GM21723 (cell line): ENCODE measurements at regions not wholly inside any gene's neighbourhood (a gene's known extent, or its start where the extent isn't known, plus 50 kb on each side); places are given as distances from the start of the nearest gene placed in this dataset.
"Not testable (repeated sequence)": the region's sequence is repeated elsewhere in the genome, so short reads cannot be mapped to it uniquely, and the experiment has no call there.

Source experiments
- ATAC-seq: cut with Tn5 transposase; IDR thresholded peaks from one replicate; pipeline ENCODE4 v1.9.1; 2021; ENCODE audit warnings: mild to moderate bottlenecking, moderate library complexity; ENCODE audit not compliant: unreplicated experiment

GRCh38 chr17:62322313-62322712 lies 58.0 kb upstream of the EFCAB3 start:
- no peak for ATAC-seq

- ATAC-seq = no peak
Observed at GRCh38 chr17:62321451-62321850, 58.9 kb upstream of the EFCAB3 start.

DNA sequence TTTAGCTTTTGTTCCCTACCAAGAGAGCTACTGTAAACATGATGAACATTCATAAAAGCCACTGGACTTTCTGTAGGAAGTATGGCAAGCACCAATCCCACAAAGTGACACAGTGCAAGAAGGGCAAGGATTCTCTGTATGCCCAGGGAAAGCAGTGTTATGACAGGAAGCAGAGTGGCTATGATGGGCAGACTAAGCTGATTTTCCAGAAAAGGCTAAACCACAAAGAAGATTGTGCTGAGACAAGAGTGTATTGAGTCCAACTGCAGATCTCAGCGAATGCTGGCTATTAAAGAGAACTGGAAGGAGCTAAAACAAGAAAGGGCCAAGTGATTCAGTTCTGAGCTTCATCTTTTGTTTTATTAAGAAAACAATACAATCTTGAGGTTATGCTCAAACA lies 60.5 kb upstream of the EFCAB3 start:
- no peak for ATAC-seq

- no peak for ATAC-seq
Observed at GRCh38 chr17:62309396-62309795, 71.0 kb upstream of the EFCAB3 start.

GRCh38 chr17:62307196-62307595 lies 73.2 kb upstream of the EFCAB3 start:
- ATAC-seq = no peak

GRCh38 chr17:62303476-62303875 lies 76.9 kb upstream of the EFCAB3 start:
- no peak for ATAC-seq

- ATAC-seq = no peak
Observed at GRCh38 chr17:62300697-62301096, 79.7 kb upstream of the EFCAB3 start.

DNA sequence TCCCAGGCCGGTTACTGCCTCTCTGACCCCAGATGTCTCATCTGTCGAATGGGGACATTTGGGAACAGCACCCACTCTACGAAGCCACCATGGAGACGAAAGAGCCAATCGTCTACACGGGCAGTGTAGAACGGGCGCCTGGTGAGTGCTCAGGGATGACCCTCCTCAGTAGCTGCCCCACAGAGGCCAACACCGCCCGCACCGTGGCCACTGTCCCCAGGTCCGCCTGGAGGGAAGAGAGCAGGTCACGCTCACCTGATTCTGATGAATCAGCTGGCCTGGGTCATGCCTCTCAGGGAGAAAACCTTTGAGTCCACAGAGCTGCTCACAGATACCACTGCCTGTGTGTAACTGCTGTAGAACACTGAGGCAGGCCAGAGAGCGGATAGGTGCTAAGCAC lies 105.1 kb upstream of the EFCAB3 start:
- not testable (repeated sequence) for ATAC-seq

GRCh38 chr17:62268361-62268760 lies 112.0 kb upstream of the EFCAB3 start:
- ATAC-seq = not testable (repeated sequence)

DNA sequence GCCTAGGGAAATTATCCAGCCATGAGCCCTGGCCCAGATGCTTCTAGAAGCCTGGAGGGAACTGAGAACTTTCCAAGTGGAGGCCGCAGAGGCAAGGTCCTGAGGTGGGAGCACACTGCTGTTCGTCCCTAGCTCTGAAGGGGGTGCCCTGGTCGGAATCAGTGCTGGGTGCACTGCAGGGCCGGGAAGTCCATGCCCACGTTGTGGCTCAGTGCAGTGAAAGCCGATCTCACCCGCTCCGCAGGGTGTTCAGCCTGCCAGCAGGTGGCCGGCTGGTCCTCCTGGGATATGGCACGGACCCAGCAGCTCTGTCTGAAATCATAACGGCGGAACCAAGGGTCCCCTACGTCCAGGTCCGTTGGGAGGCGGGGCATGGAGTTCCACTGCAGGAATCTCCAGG lies 115.4 kb upstream of the EFCAB3 start:
- ATAC-seq = not testable (repeated sequence)

- ATAC-seq = not testable (repeated sequence)
Observed at GRCh38 chr17:62255791-62256190, 124.6 kb upstream of the EFCAB3 start.

DNA sequence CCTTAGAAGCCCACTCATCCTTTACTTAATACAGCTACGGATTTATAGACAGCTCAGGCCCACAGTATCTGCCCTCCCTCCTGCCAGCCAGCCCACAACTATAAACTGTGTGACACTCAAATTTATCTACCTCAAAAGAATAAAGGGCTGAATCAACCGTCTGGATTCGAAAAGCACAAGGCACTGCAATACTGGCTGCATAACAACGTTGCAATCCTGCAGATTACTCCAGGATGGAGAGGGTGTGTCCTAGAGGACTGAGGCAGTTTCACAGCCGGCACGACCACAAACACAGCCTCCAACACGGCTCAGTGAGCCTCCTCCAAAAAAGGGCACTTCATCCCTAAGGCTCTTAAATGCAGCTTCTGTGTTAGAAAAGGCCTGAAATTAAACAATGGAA lies 138.3 kb upstream of the EFCAB3 start:
- not testable (repeated sequence) for ATAC-seq

- ATAC-seq = not testable (repeated sequence)
Observed at GRCh38 chr17:62239569-62239968, 140.8 kb upstream of the EFCAB3 start.

DNA sequence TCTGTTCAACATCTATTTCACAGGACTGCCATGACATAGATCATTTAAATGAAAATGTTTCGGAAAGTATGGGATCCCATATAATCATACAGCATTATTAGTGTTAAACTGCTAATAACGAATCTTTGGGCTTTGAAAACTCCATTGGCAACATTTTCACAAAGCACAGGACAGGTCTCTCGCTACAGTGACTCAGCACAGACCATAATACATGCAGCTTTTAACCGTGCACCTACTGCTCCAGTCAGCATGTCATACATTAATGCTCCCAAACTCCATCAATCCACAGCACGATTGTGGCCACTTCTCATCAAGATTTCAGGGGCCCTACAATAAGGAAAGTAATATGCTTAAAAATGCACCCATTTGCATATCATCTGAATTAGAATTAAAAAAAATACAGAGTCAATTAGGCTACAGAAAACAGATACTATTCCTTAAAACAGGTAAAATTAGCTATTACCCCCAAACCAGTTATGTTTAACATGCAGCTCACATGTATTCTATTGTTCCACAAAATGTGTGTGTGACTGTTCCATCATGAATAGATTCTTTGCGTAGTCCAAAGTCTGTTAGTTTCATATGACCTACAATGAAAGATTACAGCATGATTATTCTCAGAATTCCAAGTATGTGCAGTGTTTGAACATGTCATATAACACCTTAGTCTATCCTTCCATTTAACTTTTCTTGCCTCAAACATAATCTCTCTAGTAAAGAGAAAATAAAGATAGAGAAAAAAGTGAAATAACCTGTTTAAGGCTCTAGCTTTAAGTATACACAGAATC lies 141.6 kb upstream of the EFCAB3 start:
- ATAC-seq = not testable (repeated sequence)

DNA sequence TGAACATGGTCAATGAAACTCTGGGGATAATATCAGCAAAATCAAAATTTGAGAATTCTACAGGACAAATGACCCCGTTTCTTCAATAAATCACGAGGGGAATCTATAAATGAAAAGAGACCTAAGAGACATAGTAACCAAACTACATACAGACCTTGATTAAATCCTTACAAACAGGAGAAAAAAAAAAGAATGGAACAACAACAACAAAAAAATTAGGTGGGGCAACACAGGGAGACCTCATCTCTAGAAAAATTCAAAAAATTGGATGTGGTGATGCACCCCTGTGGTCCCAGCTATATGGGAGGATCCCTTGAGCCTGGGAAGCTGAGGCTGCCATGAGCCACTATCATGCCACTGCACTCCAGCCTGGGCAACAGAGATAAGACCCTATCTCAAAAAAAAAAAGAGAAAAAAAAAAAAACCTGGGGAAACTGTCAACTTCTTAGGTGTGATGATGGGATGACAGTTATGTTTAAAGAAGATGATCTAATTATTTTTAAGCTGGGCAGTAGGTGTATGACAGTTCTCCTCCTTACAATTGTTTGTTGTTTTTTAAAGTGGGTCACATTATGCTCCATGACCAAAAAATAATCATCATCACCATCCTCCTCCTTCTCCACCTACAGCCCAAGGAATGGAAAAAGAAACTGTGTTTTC lies 146.4 kb upstream of the EFCAB3 start:
- ATAC-seq = not testable (repeated sequence)

DNA sequence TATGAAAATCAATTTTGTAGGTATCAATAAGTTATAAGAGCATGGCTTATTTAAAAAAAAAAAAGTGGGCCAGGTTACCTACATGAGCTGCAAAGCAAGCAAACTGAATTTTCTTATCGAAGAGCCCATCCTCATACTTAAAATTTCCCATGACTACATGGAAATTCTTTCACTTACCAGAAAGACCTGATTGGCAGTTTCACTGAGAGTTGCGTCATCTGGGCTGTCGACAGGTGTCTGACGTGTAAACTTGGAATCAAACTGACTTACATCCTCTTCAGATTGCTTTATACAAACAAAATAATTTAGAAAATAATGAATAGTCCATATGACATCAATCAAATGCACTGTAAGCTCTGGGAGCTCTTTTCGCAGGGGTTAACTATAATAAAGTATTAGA lies 149.1 kb upstream of the EFCAB3 start:
- not testable (repeated sequence) for ATAC-seq

- not testable (repeated sequence) for ATAC-seq
Observed at GRCh38 chr17:62226610-62227240, 153.6 kb upstream of the EFCAB3 start.

- not testable (repeated sequence) for ATAC-seq
Observed at GRCh38 chr17:62223585-62223984, 156.8 kb upstream of the EFCAB3 start.

GRCh38 chr17:62219221-62219899 lies 154.3 kb upstream of the MED13 start:
- no peak for ATAC-seq

DNA sequence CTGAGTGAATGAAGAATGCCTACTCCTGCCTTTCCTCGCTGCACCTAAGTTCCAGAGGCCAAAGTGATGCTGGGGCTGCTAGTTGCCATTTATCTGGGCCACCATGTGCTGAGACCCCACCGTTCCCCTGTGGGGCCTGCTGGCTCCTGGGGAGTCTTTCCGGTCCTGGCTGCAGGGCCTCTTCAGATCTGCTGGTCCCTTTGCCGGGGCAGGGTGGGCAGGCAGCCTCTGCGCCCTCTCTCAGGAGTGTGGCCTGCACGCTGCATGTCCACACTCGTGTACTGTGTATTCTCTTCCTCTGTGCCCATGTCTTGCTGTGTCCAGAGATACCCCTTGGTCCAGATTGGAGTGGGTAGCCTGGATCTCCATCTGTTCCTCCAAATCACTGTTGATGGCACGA lies 151.8 kb upstream of the MED13 start:
- no peak for ATAC-seq

DNA sequence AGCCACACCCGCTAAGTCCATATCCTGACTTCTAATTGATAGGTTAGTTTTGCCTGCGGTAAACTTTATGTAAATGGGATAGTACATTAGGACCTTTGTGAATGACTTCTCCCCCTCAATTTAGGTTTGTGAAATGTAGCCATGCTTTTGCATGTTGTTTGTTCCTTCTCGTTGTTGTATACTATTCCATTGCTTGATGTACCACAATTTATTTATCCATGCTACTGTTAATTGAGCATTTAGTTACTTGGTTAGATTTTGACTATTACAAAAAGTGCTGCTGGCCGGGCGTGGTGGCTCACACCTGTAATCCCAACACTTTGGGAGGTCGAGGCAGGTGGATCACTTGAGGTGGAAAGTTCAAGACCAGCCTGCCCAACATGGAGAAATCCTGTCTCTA lies 150.8 kb upstream of the MED13 start:
- not testable (repeated sequence) for ATAC-seq
